IMR-90 (cell line): ENCODE measurements at regions not wholly inside any gene's neighbourhood (a gene's known extent, or its start where the extent isn't known, plus 50 kb on each side); places are given as distances from the start of the nearest gene placed in this dataset.

Experiments
- BHLHE40 ChIP-seq: fragments of 150-350 bp; IDR thresholded peaks from 2 replicates; pipeline ENCODE4 v1.6.1; 2016; ENCODE audit warnings: mild to moderate bottlenecking, low read depth, low read length
- CEBPB ChIP-seq: IDR thresholded peaks from 2 replicates; pipeline ENCODE4 v1.6.1; 2012; ENCODE audit warnings: low read depth, low read length, improper control_type of control experiment
- MAZ ChIP-seq: IDR thresholded peaks from 2 replicates; pipeline ENCODE4 v1.6.1; 2012; ENCODE audit warnings: low read depth, mild to moderate bottlenecking, low read length, improper control_type of control experiment, moderate library complexity, borderline replicate concordance
- MXI1 ChIP-seq: IDR thresholded peaks from 2 replicates; pipeline ENCODE4 v1.6.1; 2012; ENCODE audit warnings: low read depth, mild to moderate bottlenecking, low read length, moderate library complexity, borderline replicate concordance
- POLR2A ChIP-seq: IDR thresholded peaks from 2 replicates; pipeline ENCODE4 v1.6.1; 2012; ENCODE audit warnings: mild to moderate bottlenecking, low read depth, low read length
- RAD21 ChIP-seq: IDR thresholded peaks from 2 replicates; pipeline ENCODE4 v1.6.1; 2012; ENCODE audit warnings: low read length, improper control_type of control experiment
- RCOR1 ChIP-seq: IDR thresholded peaks from 2 replicates; pipeline ENCODE4 v1.6.1; 2012; ENCODE audit warnings: mild to moderate bottlenecking, low read length, improper control_type of control experiment; ENCODE audit not compliant: insufficient replicate concordance
- SMC3 ChIP-seq: fragments of 150-350 bp; IDR thresholded peaks from 2 replicates; pipeline ENCODE4 v1.6.1; 2016; ENCODE audit warnings: low read depth, mild to moderate bottlenecking, antibody characterized with exemption, low read length, moderate library complexity
- TF ChIP-seq, protein P1 (sequence below): conservative IDR thresholded peaks from 2 replicates; pipeline ENCODE4 v1.5.1; 2012; ENCODE audit warnings: mild to moderate bottlenecking, low read depth, low read length, improper control_type of control experiment
- TF ChIP-seq, protein P2 (sequence below): fragments of 150-350 bp; IDR thresholded peaks from 2 replicates; pipeline ENCODE4 v1.6.1; 2016; ENCODE audit warnings: low read depth, mild to moderate bottlenecking, low read length, moderate library complexity, borderline replicate concordance

- TF ChIP-seq, protein P1, sequence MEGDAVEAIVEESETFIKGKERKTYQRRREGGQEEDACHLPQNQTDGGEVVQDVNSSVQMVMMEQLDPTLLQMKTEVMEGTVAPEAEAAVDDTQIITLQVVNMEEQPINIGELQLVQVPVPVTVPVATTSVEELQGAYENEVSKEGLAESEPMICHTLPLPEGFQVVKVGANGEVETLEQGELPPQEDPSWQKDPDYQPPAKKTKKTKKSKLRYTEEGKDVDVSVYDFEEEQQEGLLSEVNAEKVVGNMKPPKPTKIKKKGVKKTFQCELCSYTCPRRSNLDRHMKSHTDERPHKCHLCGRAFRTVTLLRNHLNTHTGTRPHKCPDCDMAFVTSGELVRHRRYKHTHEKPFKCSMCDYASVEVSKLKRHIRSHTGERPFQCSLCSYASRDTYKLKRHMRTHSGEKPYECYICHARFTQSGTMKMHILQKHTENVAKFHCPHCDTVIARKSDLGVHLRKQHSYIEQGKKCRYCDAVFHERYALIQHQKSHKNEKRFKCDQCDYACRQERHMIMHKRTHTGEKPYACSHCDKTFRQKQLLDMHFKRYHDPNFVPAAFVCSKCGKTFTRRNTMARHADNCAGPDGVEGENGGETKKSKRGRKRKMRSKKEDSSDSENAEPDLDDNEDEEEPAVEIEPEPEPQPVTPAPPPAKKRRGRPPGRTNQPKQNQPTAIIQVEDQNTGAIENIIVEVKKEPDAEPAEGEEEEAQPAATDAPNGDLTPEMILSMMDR: no peak
- TF ChIP-seq RAD21 (no peak), SMC3 (no peak), CEBPB (no peak), POLR2A (no peak), BHLHE40 (no peak), MXI1 (no peak), MAZ (no peak), RCOR1 (no peak)
- TF ChIP-seq, protein P2, sequence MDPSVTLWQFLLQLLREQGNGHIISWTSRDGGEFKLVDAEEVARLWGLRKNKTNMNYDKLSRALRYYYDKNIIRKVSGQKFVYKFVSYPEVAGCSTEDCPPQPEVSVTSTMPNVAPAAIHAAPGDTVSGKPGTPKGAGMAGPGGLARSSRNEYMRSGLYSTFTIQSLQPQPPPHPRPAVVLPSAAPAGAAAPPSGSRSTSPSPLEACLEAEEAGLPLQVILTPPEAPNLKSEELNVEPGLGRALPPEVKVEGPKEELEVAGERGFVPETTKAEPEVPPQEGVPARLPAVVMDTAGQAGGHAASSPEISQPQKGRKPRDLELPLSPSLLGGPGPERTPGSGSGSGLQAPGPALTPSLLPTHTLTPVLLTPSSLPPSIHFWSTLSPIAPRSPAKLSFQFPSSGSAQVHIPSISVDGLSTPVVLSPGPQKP: no peak
Observed at GRCh38 chr15:23762026-23762425, 74.9 kb upstream of the NDN start.
